HG03432 (cell line): ENCODE measurements at regions not wholly inside any gene's neighbourhood (a gene's known extent, or its start where the extent isn't known, plus 50 kb on each side); places are given as distances from the start of the nearest gene placed in this dataset.

Experiments used
- ATAC-seq: cut with Tn5 transposase; IDR thresholded peaks from one replicate; pipeline ENCODE4 v1.9.1; 2021; ENCODE audit warnings: mild to moderate bottlenecking, moderate library complexity; ENCODE audit not compliant: unreplicated experiment

DNA sequence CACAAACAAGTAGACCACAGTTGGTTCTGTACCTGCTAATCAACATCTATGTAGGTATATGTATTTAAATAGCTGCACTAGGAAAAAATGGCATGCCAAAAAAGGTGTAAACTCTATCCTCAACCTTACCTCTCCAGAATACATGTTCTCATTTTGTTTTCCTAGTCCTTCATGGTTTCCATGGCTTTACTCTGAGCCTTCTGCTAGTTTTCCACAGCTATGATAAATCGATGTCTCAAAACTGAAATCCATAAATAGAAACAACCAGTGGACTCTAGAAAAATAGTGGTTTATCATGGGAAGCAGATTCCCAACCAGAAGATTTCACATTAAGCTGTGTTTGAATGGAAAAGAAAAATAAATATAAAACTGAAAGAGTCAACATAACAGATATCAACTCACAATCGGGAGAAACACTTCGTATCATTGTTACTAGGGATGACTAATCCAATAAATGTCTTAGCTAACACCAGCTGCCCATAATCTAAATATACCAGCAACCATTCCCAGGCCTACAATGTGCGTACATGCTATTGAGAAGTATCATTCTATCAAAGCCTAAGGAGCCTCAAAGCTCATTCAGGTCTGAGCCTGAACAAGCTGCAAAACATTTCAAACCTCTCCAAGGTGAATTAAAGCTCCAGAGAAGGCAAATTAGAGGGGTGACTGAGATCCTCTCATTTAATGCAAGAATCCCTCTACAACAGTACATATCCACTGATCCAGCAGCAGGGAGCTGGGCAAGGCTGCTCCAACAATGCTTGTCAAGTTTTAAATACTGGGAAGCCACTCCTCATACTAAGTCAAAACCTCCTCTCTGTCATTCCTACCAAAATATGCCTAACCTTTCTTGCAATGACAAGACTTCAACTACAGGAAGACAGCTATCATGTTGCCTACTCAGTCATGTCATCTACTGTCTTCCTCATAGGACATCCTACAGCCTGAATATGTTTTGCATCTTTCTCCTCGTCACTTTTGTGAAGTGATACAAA, 90.2 kb downstream of the KCTD12 start:
- no peak for ATAC-seq

DNA sequence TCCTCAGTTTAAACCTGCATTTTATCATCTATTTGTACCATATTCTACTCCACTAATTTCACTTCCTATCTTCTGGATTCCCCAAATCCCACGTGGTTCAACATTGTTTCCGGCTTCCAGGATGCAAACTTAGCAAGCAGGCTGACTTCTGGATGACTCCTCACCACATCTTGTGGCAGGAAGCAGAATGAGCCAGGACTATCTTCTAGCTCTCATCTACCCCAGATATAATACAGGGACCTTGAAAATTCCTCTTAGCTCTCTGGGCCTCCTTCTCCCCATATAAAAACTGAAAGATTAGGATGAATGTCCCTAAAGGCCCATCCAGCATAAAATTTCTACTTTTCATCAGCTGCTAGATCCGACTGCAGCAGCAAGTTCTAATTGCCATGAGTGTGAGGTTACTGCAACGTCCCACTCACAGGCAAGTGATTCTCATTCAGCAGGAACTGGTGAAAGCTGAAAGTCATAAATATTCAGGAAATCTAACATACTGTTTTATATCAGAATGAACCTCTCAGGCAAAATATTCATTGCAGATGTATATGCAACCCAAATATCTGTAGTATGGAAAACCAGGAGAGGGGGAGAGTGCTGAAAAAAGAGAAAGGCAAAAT, 93.4 kb downstream of the KCTD12 start:
- no peak for ATAC-seq

DNA sequence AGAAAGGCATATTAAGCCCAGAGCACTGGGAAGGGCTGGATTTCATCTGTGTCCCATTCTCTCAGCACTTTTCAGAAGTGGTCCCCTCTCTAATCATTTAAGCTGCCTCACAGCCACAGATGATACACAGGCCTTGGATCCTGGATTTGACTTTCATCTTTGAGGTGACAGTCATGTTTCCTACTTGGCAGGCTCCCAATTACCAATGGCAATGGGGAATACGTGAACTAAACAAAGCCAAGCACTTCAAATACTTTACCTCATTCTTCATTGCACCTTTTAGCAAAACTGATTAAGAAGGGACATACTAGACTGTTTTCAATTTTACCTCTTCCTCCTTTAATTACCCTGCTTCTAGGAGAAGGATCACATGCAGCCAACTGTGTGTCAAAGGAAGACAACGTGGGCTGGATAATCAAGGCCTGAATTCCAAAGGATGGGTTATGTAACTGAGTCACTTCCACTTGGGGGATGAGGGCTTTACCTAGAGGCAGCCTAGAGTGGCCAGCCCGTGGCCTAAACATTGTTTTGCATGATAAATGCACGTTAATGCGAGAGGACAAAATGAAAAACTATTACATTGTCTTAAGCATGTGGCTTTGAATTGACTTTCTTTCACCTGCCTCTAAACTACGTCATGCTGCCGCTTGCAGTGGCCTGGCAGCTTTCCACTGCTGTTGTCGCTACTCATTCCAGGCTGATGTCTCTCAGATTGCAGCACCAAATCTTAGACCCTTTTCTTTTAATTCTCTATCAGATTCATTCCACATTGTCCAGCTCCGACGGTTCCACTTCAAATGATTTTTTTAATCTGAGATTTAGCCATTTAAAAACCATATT, 95.0 kb downstream of the KCTD12 start:
- no peak for ATAC-seq

DNA sequence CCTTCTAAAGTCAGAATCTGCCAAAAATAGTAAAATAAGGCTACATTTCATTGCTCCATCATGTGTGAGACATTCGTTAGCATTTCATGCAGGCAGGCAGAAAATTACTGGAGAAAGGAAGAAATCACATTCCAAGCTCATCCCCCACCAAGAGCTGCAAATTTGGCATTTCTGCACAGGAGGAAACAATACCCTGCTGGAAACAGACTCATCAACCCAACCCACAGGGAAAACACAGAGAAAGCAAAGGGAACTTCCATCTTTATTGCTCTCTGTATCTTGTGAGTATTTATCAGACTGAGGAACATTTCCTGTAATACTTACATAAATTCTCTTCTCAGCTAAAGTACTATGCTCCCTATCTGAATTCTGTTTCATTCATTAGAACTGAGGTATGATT, 95.7 kb downstream of the KCTD12 start:
- no peak for ATAC-seq

DNA sequence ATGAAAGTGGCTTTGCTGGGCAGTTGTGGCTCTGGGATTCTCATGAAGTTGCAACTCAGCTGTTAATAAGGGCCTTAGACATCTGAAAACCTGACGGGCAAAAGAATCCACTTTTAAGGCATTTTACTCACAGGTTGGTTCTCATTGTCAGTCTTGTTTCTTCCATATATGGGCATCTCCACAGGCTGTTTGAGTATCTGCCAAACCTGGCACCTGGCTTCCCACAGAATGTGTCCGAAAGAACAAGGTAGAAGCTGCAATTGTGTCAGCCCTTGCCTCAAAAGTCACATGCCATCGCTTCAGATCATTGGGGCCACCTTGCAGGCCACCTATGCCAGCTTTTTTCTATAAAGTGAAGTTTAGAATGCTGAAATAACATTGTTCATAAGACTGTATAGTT, 102.4 kb downstream of the KCTD12 start:
- no peak for ATAC-seq

DNA sequence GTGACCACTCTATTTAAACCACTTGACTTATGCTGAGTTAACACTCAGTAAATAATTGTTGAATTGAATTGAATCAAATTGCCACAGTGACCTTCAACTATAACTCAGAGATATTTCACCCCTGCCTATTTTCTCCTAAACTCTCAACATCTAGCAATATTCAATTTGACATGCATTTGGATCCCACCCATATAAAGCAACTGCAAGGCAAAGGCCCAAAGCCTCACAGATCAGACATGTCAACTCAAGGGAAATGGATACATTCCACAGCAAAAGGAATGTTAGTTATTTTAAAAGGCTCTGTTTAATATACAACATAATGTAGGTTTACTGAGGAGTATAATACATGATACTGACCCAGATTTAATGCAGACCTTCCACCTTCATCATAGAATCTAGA, 107.4 kb downstream of the KCTD12 start:
- no peak for ATAC-seq

DNA sequence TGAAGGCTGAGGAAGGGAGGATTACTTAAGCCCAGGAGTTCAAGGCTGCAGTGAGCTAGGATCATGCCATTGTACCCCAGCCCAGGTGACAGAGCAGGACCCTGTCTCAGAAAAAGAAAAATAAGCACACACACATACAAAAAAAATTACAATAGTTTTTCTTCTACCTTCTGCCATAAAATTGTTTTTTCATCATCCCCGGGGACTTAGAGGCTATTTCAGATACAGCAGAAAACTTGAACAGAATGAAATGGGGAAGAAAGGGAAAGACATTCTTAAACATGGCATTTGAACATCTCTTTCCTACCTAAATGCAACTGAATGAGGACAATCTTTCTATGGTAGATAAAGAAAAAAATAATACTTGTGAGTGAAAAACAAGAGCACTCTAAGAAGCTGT, 109.1 kb downstream of the KCTD12 start:
- ATAC-seq: no peak

DNA sequence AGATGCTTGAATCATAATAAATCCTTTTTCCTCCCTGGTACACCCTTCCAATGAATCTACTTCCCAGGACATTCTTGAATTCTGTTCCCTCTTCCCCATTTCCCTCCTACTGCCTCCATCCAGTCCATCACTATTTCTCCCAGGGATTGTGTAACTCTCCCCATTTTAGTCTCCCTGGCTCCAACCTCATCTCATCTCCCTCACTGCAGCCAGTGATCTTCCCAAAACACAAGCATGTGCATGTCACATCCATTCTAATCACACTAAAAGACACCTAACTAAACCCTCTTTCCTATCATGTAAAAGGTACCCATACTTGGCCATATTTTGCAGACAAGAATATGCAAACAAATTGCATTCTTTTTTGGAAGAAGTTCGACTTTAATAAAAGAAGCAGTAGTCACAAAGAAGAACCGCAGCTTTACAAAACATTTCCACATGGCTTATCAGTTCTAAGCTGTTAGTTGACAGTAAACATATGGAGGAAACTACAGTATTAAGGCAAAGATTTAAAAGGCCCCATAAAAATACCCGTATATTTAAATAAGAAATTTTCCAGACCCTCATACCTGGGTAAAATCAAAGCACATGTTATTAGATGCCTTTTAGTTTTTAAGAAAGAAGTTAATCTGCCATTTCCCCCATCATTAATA, 111.0 kb downstream of the KCTD12 start:
- no peak for ATAC-seq

DNA sequence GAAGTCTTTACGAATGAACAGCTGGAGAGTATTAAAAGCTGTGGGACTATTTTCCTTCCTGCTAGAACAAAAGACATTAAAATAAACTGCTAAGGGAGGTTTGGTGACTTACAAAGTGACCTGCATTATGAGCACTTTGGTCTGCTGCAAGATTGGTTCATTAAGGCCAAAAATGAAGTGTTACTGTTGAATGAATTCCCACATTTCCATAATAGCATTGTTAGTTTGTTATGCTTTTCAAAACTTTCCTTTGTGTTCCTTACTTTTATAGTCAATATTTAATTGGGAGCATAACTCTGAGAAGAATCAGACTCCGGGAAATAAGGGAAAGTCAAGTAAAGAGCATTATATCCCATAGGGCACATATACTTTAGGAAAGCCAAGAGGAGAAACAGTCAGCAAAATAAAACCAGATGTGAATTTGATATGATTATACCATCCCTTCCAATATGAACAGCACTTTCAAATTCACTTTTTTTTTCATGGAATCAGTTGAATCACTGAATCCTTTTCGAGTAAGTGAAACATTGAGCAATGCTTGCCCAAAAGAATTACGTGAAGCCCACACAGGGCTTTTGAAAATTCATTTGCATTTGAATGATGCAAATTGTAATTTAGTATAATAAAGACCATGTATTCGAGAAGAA, 112.6 kb downstream of the KCTD12 start:
- no peak for ATAC-seq

DNA sequence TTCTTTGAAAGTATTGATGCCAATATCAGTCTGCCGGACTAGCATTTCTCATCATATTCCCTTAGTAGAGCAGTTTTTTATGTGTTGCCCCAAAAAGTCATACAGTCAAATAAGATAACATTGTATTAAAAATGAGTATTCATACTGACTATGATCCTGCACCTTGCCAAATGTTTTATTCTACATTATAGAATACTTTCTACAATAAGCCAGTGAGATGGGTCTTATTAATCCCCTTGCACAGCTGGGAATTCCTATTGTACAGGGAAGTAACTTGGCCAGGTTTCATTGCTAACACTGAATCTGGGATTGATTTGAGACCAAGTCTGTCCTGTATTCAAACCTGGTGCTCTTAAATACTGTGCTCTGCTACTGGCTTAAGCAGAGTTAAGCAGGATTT, 114.0 kb downstream of the KCTD12 start:
- ATAC-seq: no peak

DNA sequence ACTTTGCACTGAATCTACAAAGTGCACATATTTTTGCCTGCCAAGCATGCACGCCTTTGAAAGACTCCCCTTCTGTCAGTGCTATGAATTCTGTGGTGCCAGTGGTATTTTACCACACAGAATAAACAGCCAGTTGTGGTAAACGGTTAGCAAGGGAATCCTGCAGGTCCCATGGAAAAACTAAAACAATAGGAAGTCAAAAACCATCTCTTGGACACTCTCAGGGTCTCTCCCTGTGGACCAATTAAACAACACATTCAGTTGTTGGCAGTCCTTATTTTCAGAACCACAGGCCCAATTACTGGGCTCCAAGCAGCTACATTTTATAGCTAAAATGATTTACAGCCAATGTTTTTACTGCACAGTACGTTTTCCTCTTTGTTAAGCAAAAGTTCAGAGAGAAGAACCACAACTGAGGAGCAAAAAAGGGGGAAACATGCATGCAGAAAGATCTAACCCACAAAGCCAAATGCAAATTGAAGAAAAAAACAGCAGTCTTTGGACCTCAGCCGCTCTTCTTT, 116.9 kb downstream of the KCTD12 start:
- no peak for ATAC-seq

DNA sequence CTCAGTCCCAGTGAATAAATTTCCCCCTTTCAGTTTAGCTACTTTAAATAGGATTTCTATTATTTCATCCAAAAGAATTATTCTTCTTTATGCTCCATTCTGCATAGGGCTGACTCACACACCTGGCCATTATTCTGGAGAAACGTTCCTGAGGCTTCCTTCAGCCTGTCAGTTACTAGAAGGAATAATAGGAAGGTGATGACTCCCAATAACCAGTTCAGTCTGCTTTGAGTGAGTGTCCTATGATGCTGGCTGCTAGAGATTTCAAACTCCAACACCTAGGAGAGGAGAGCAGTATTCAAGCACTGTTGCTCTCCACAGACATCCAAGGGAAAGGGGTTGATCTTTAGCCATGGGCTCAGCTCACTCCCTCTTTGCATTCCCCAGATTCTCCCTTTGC, 117.8 kb downstream of the KCTD12 start:
- ATAC-seq: no peak

DNA sequence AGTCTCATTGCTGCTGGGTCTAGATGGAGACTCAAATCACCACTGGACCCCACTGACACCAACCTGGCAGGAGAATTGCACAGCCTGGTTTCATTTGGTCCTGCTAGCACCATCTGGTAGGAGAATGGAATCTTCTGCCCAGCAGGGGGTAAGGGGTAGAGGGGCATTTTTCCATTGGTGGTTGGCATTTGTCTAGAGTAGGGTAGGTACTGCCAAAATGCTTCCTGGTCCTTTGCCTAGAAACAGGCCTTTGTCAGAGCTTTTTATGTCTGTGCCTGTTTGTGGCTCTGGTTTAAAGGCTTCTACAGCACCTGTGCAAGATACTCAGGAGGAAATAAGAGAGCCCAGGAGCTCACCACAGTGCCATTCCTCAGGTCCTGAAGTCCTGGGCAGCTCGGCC, 121.3 kb downstream of the KCTD12 start:
- no peak for ATAC-seq

DNA sequence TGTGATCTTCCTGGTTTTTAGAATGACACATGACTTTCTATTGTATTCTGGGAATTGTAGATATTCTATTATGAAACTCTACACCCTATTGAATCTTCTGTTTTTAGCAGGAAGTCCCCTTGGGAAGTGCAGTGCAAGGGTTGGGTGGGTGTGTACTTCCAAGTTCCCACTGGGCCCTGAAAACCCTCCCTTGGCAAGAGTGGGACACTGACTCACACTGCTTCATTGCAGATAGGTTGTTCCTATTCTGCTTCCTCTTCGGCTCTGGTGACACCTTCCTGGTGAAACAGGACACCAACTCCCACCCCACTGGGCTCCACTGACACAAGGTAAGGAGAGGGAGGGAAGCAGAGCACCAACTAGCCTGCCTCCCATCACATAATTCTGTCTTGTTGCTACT, 121.8 kb downstream of the KCTD12 start:
- no peak for ATAC-seq

DNA sequence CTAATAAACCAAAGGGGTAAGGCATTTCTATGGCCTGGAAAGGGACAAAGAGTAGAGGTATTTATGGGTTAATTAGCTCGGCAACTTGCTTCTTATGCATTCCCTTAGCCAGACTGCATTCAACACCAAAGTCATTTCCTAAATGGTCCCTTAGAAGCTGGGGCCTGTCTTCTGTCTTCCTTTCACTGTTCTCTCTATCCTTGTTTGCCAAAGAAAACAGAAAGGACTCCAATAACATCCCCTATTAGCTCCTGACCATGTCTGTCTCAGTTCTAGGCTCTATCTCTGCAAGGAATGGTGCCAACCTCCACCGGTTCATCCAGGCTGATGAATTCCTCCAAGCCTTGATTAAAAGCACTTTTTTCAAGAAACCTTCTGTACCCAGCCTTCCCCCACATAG, 123.5 kb downstream of the KCTD12 start:
- ATAC-seq: no peak

DNA sequence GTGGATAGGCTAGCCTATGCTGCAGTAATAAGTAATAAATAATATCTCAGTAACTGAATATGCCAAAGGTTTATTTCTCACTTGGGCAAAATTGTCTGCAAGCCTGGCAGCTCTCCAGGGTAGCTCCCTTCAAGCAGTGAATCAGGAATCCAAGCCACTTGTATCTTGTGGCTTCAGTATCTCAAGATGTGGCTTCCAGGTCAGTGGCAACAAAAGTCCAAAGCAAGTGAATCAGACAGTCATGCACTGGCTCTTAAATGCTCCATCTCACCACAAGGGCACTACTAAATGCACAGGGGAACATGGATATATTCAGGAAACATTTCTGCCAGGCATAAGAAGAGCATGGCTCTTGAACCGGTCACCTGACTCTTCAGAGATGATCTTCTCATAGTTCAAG, 126.3 kb downstream of the KCTD12 start:
- ATAC-seq: no peak

DNA sequence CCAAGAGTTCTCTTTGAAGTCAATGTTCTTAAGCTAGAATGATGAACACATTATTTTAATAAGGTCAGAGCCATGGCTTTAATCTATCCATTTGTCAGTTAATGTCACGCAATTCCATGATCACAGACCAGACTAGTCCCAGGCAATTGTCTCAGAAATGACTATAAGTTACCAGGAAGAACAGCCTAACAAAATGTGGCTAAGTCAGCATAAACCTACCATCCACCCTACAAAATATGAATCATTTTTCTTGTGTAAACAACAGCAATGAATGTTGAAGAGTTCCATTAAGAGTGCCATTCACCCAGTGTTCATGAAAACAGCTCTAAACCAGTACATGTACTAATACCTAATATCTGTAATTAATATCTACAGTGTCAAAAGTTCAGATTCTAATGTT, 127.5 kb downstream of the KCTD12 start:
- no peak for ATAC-seq

DNA sequence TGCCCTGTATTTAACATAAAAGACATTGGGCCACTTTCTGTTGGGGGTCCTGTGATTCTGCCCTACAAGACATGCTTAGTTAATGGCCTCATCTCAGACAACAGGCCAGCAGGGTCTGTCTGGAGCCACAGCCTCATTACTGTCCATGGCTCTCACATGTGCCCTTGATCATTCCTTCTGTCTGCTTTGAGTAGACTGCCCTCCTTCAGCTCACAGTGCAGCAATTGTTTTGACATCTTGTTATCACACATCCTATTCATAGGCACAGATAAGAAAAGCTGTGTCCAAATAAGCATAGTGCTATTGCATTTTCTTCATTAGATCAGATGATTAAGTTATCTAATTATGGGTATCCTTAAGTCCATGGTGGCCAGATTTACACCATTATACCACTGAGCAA, 127.9 kb downstream of the KCTD12 start:
- no peak for ATAC-seq

DNA sequence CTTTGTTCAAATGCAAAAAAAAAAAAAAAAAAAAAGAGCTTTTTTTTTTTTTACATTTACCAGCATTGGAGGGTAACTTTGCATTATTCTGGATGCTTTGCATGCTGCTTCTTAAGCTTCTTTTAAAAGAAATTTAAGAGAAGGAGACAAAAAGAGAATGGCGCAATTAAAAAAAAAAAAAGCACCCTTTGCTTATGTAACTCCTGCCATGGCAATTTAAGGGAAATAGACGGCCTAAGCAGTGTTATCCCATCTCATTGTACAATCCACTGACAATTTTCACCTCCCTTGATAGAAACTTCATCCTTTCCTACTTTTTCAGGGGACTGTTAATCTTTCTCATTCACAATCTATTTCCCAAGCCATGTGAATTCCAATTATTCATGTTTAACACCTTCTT, 129.8 kb downstream of the KCTD12 start:
- ATAC-seq: no peak

DNA sequence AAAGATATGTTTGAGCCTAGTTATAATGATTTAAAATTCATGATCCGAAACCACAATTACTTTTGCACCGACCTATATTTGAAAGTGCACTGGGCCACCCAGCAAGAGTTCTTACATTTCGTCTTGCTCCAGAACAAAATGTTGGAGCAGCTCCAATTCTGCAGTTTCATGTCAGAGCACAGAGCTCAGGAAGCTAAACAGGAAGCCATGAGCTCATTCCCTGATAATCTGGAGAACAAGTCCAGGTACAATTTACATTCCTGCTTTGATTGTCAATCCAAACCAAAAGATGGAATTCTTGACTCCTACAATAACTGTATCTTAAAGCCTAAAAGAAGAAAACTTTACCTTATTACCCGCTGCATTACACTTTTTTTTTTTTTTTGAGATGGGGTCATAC, 131.8 kb downstream of the KCTD12 start:
- no peak for ATAC-seq
